Esophagus squamous epithelium (tissue), 4 donors: ENCODE measurements at regions not wholly inside any gene's neighbourhood (a gene's known extent, or its start where the extent isn't known, plus 50 kb on each side); places are given as distances from the start of the nearest gene placed in this dataset.

Experiments used
- POLR2A ChIP-seq, 4 donors: fragments of 450-650 bp; IDR thresholded peaks; one replicate each; pipeline ENCODE4 v1.6.1; 2017; ENCODE audit warnings: antibody characterized with exemption in 4 of 4, mild to moderate bottlenecking in 4 of 4, moderate library complexity in 3 of 4
- TF ChIP-seq, protein P1 (sequence below), 6 experiments: fragments of 450-650 bp in 4 of 6; fragments of 200-600 bp in 2 of 6; sonication (generic) in 2 of 6; IDR thresholded peaks; one replicate each; pipeline ENCODE4 v1.5.1; 2016 to 2019; ENCODE audit warnings: antibody characterized with exemption in 6 of 6, mild to moderate bottlenecking in 4 of 6, moderate library complexity in 4 of 6

DNA sequence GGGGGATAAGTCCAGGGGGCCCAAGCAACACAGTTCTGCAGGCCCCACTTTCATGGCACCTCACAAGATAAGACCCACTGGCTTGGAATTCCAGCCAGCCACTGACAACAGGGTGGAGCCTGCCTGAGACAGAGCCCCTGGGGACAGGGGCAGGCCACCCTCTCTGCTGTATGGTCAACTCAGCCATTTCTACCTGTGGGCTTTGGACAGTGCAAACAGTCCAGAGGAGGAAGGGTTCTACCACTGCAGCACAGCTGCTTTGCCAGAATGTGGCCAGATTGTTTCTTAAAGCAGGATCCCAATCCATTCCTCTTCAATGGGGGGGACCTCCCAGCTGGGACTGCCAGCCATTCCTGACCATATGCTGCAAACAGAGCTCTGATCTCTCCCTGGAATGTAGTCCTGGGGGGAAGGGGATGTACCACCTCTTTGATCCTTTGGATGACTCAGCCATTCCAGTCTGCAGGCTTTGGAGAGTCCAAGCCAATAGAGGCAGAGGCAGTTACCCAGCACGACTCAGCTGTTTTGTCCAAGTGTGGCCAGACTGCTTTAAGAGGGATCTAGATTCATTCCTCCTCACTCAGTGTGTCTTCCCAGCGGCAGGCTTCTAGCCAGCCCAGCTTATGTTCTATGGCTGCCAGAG is 842.2 kb downstream of the EPHA7 start:
- TF ChIP-seq, protein P1, sequence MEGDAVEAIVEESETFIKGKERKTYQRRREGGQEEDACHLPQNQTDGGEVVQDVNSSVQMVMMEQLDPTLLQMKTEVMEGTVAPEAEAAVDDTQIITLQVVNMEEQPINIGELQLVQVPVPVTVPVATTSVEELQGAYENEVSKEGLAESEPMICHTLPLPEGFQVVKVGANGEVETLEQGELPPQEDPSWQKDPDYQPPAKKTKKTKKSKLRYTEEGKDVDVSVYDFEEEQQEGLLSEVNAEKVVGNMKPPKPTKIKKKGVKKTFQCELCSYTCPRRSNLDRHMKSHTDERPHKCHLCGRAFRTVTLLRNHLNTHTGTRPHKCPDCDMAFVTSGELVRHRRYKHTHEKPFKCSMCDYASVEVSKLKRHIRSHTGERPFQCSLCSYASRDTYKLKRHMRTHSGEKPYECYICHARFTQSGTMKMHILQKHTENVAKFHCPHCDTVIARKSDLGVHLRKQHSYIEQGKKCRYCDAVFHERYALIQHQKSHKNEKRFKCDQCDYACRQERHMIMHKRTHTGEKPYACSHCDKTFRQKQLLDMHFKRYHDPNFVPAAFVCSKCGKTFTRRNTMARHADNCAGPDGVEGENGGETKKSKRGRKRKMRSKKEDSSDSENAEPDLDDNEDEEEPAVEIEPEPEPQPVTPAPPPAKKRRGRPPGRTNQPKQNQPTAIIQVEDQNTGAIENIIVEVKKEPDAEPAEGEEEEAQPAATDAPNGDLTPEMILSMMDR (IDR thresholded peaks at IDR 0.05), result no peak
- TF ChIP-seq POLR2A (IDR thresholded peaks at IDR 0.05), result no peak
